Tibial nerve (tissue), 4 donors: ENCODE measurements at regions not wholly inside any gene's neighbourhood (a gene's known extent, or its start where the extent isn't known, plus 50 kb on each side); places are given as distances from the start of the nearest gene placed in this dataset.

ENCODE experiments used
- CTCF ChIP-seq, 5 experiments: fragments of 200-600 bp in 3 of 5; fragments of 450-650 bp in 2 of 5; sonication (generic) in 3 of 5; IDR thresholded peaks; one replicate each; pipeline ENCODE4 v1.5.1; 2016 to 2019; ENCODE audit warnings: antibody characterized with exemption in 5 of 5, mild to moderate bottlenecking in 3 of 5, moderate library complexity in 2 of 5
- EP300 ChIP-seq, 2 donors: sonication (generic); formaldehyde crosslinking; IDR thresholded peaks; one replicate each; pipeline ENCODE4 v1.6.1; 2017; ENCODE audit warnings: antibody characterized with exemption in 2 of 2, mild to moderate bottlenecking in 1 of 2
- POLR2A ChIP-seq, 2 donors: fragments of 450-650 bp; IDR thresholded peaks; one replicate each; pipeline ENCODE4 v1.6.1; 2017; ENCODE audit warnings: antibody characterized with exemption in 2 of 2, mild to moderate bottlenecking in 2 of 2, moderate library complexity in 2 of 2

DNA sequence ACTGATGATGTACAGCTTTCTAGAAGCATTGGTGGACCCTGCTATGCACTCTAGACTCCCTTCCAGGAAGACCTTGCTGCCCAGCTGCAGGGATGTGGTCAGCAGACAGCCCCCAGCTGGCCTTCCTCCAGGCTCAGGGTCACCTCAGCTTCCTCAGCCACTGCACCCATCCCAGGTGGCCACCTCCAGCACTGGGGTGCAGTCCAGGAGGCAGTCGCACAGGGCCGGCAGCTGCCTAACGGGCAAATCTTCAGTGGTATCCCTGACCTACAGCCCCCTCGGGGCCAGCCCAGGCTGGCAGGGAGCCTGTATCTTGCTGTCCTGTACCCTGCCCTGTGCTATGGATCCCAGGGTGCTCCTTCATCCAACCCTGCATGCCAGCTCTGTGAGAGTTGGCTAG is 81.8 kb downstream of the GADD45G start:
- TF ChIP-seq CTCF (IDR thresholded peaks at IDR 0.05) = no peak
- TF ChIP-seq POLR2A (IDR thresholded peaks at IDR 0.05) = no peak
- TF ChIP-seq EP300 (IDR thresholded peaks at IDR 0.05) = no peak
